HepG2 (cell line): ENCODE measurements at regions not wholly inside any gene's neighbourhood (a gene's known extent, or its start where the extent isn't known, plus 50 kb on each side); places are given as distances from the start of the nearest gene placed in this dataset.

Source experiments
- ATAC-seq: fragments of 200-7000 bp; cut with Tn5 transposase; 3 replicates; pipeline ENCODE4 v1.9.1; 2020; ENCODE audit warnings: mild to moderate bottlenecking, moderate library complexity
- BruUV-seq: library from RNA; stranded (reverse); fragments of 400-500 nt; replicated peaks from 2 replicates; lab custom pipeline; 2021; lab: Mats Ljungman, UMichigan
- CTCF ChIA-PET: fragments of 300-600 bp; formaldehyde crosslinking; extraction: SDS; loops from one replicate; lab custom pipeline; 2021; ENCODE audit warnings: low total read pairs, inconsistent platforms, low intra/inter-chr PET ratio; lab: Yijun Ruan, JAX
- POLR2A ChIA-PET: fragments of 350-600 bp; sonication (Branson Sonifier 250); formaldehyde crosslinking; loops from one replicate; lab custom pipeline; 2020; ENCODE audit warnings: antibody characterized with exemption, inconsistent platforms; lab: Yijun Ruan, JAX
- DNase-seq: peaks from one replicate; pipeline ENCODE4 v3.0.0-alpha.2; 2015; ENCODE audit warnings: low spot score
- FAIRE-seq: peaks from 3 replicates; lab custom pipeline; 2011; peaks lifted over from hg19 to GRCh38; lab: Jason Lieb, UNC
- H2AFZ ChIP-seq: one replicate; pipeline ENCODE4 v1.6.1; 2011; ENCODE audit warnings: low read length, inconsistent platforms
- H3K27ac ChIP-seq: fragments of 300-600 bp; 3 replicates; pipeline ENCODE4 v1.8.0; 2011; ENCODE audit warnings: mixed run types, mild to moderate bottlenecking, mixed read lengths, low read length, inconsistent platforms; ENCODE audit not compliant: insufficient read depth; ENCODE audit errors: extremely low read length
- H3K27me3 ChIP-seq, 2 experiments: fragments of 200-600 bp in 1 of 2; 2 replicates in 1 of 2; 3 replicates in 1 of 2; pipeline versions ENCODE4 v1.6.0 to v1.8.0; 2011; ENCODE audit warnings: low read length in 2 of 2, mild to moderate bottlenecking in 2 of 2, moderate library complexity in 2 of 2, inconsistent platforms in 1 of 2; ENCODE audit not compliant: insufficient read depth in 2 of 2, control insufficient read depth in 1 of 2
- H3K36me3 ChIP-seq, 2 experiments: fragments of 200-600 bp in 1 of 2; replicated peaks in 1 of 2; 2 replicates in 1 of 2; 3 replicates in 1 of 2; pipeline versions ENCODE4 v1.5.1 to v1.8.0; 2011; ENCODE audit warnings: low read length in 2 of 2, inconsistent platforms in 1 of 2; ENCODE audit not compliant: insufficient read depth in 2 of 2, control insufficient read depth in 1 of 2
- H3K4me1 ChIP-seq: 2 replicates; pipeline ENCODE4 v1.5.1; 2012; ENCODE audit warnings: low read length, inconsistent platforms; ENCODE audit not compliant: insufficient read depth
- H3K4me2 ChIP-seq: 2 replicates; pipeline ENCODE4 v1.6.0; 2011; ENCODE audit warnings: low read depth, low read length, inconsistent platforms
- H3K4me3 ChIP-seq, 3 experiments: fragments of 200-600 bp in 1 of 3; sonication (generic), shearing (Covaris generic) in 1 of 3; replicated peaks in 1 of 3; 2 replicates each; pipeline ENCODE4 v1.5.1; 2011 to 2016; ENCODE audit warnings: low read length in 3 of 3, inconsistent platforms in 2 of 3, low read depth in 2 of 3, mild to moderate bottlenecking in 2 of 3, control low read depth in 1 of 3, mixed read lengths in 1 of 3; ENCODE audit not compliant: insufficient read depth in 1 of 3
- H3K79me2 ChIP-seq: one replicate; pipeline ENCODE4 v1.6.1; 2011; ENCODE audit warnings: low read length, inconsistent platforms; ENCODE audit not compliant: insufficient read depth
- H3K9ac ChIP-seq: 2 replicates; pipeline ENCODE4 v1.6.0; 2011; ENCODE audit warnings: mild to moderate bottlenecking, low read depth, low read length, inconsistent platforms; ENCODE audit not compliant: insufficient read depth
- H3K9me3 ChIP-seq: 2 replicates; pipeline ENCODE4 v1.5.1; 2012; ENCODE audit warnings: mild to moderate bottlenecking, low read length
- H4K20me1 ChIP-seq: 2 replicates; pipeline ENCODE4 v1.6.0; 2011; ENCODE audit warnings: inconsistent platforms, mild to moderate bottlenecking, low read length, moderate library complexity; ENCODE audit not compliant: insufficient read depth
- ATM ChIP-seq: fragments of 450-650 bp; IDR thresholded peaks from 2 replicates; pipeline ENCODE4 v1.7.1; 2017; ENCODE audit warnings: mild to moderate bottlenecking, borderline replicate concordance
- CAMTA2 ChIP-seq: sonication (generic); formaldehyde crosslinking; IDR thresholded peaks from 2 replicates; pipeline ENCODE4 v1.4.0; 2020; ENCODE audit warnings: mild to moderate bottlenecking, missing genetic modification reagents, borderline replicate concordance
- CTCF ChIP-seq: sonication (generic); formaldehyde crosslinking; IDR thresholded peaks from 2 replicates; pipeline ENCODE4 v1.5.0; 2020; ENCODE audit warnings: mild to moderate bottlenecking, missing genetic modification reagents, moderate library complexity
- ELF1 ChIP-seq: sonication (generic); formaldehyde crosslinking; IDR thresholded peaks from 2 replicates; pipeline ENCODE4 v1.4.0; 2020; ENCODE audit warnings: missing genetic modification reagents
- GPN1 ChIP-seq: sonication (generic); formaldehyde crosslinking; IDR thresholded peaks from 2 replicates; pipeline ENCODE4 v1.5.1; 2020; ENCODE audit warnings: missing genetic modification reagents, borderline replicate concordance
- NR2F1 ChIP-seq, 2 experiments: fragments of 450-650 bp in 1 of 2; formaldehyde crosslinking in 1 of 2; IDR thresholded peaks; 2 replicates each; pipeline versions ENCODE4 v1.5.0 to v1.6.1; 2016 to 2020; ENCODE audit warnings: mild to moderate bottlenecking in 1 of 2, missing compliant biosample characterization in 1 of 2, missing genetic modification reagents in 1 of 2, moderate library complexity in 1 of 2
- NR2F2 ChIP-seq: IDR thresholded peaks from 2 replicates; pipeline ENCODE4 v1.6.1; 2012; ENCODE audit warnings: low read depth, inconsistent platforms, borderline replicate concordance
- PAWR ChIP-seq: sonication (generic); formaldehyde crosslinking; IDR thresholded peaks from 2 replicates; pipeline ENCODE4 v1.4.0; 2020; ENCODE audit warnings: missing genetic modification reagents, mild to moderate bottlenecking, borderline replicate concordance
- RBFOX2 ChIP-seq: fragments of 200-400 bp; formaldehyde crosslinking; IDR thresholded peaks from 2 replicates; pipeline ENCODE4 v1.6.1; 2017; ENCODE audit warnings: low read depth, mild to moderate bottlenecking, low read length
- SIN3A ChIP-seq: IDR thresholded peaks from 2 replicates; pipeline ENCODE4 v1.6.1; 2011; ENCODE audit warnings: low read depth, mild to moderate bottlenecking, control low read depth, low read length, borderline replicate concordance
- YEATS2 ChIP-seq: sonication (generic); formaldehyde crosslinking; IDR thresholded peaks from 2 replicates; pipeline ENCODE4 v1.4.0; 2020; ENCODE audit warnings: missing genetic modification reagents, borderline replicate concordance
- ZNF547 ChIP-seq: sonication (generic); formaldehyde crosslinking; IDR thresholded peaks from 2 replicates; pipeline ENCODE4 v1.5.1; 2020; ENCODE audit warnings: mild to moderate bottlenecking, missing genetic modification reagents
- ZNF556 ChIP-seq: sonication (generic); formaldehyde crosslinking; IDR thresholded peaks from 2 replicates; pipeline ENCODE4 v1.4.0; 2020; ENCODE audit warnings: mild to moderate bottlenecking, missing genetic modification reagents, borderline replicate concordance
- ZNF644 ChIP-seq: IDR thresholded peaks from 2 replicates; pipeline ENCODE4 v1.6.1; 2016; ENCODE audit warnings: low read depth
- ZNF713 ChIP-seq: sonication (generic); formaldehyde crosslinking; IDR thresholded peaks from 2 replicates; pipeline ENCODE4 v1.4.0; 2020; ENCODE audit warnings: mild to moderate bottlenecking, missing genetic modification reagents
- WGBS: methylation state at CpG from one replicate; pipeline ENCODE4 v1.1.6; 2017; ENCODE audit warnings: low lambda C conversion rate; 5-methylcytosine and 5-hydroxymethylcytosine counted together
- in situ Hi-C: cut with HindIII; loops from 2 replicates; pipeline ENCODE4 v1.10.0; 2017; ENCODE audit warnings: low pct_unique_long_range_greater_than_20kb; ENCODE audit not compliant: extremely low pct_ligation_motif_present
- intact Hi-C: fragments of 100-400 bp; cut with micrococcal nuclease; formaldehyde crosslinking; loops from one replicate; pipeline ENCODE4 v1.10.0; 2022; ENCODE audit not compliant: unreplicated experiment
- TF ChIP-seq, protein P1 (sequence below): sonication (generic); formaldehyde crosslinking; IDR thresholded peaks from 2 replicates; pipeline ENCODE4 v1.9.0; 2021; ENCODE audit warnings: missing genetic modification reagents, mild to moderate bottlenecking, borderline replicate concordance

- H3K4me3 ChIP-seq = no peak overlapping the region
- no peaks in the 10 kb centered on the region for H3K4me1 ChIP-seq
- H3K36me3 ChIP-seq = no peaks in the 10 kb centered on the region
- H3K4me2 ChIP-seq = no peak overlapping the region
- no peaks in the 10 kb centered on the region for H3K79me2 ChIP-seq
- TF ChIP-seq SIN3A = no peak
- TF ChIP-seq ATM = no peak
- TF ChIP-seq ZNF547 (CRISPR knock-in tag) = no peak
- no peak overlapping the region for H2AFZ ChIP-seq
- H4K20me1 ChIP-seq = no peaks in the 10 kb centered on the region
- ATAC-seq = no peak
- no peak overlapping the region for H3K9ac ChIP-seq
- WGBS = 2% methylated on average over 2 of the region's 2 CpGs
- CTCF ChIA-PET = no interaction called here
- POLR2A ChIA-PET = no interaction called here
- BruUV-seq = no TSS peak
- intact Hi-C loops (no loop called here), in situ Hi-C loops (no loop called here)
- FAIRE-seq = no peak
- DNase-seq = no peak
- H3K27me3 ChIP-seq = no peaks in the 10 kb centered on the region
- no peak overlapping the region for H3K27ac ChIP-seq
- no peaks in the 10 kb centered on the region; the same call in 1 of the 2 replicates for H3K9me3 ChIP-seq
Observed at GRCh38 chr13:76808927-76809326, 77.3 kb downstream of the KCTD12 start.

DNA sequence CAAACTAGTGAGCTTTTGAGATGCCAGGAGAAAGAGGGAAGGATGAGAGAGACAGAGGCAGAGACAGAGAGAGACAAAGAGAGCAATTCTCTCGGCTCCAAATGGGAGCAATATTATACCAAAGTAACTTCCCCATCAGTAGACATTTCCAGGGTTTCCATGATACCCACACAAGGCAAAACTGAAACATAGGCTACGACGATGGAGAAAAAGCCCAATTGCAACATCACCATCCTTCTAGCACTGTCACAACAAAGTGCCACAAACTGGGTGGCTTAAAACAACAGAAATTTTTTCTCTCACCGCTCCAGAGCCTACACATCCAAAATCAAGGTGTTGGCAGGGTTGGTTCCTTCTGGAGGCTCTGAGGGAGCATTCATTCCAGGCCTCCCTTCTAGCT lies 81.4 kb downstream of the KCTD12 start:
- in situ Hi-C loops = no loop called here
- ATAC-seq (no peak), FAIRE-seq (no peak)
- intact Hi-C loops = no loop called here
- Histone ChIP-seq H3K4me1 (no peaks in the 10 kb centered on the region), H4K20me1 (no peaks in the 10 kb centered on the region), H3K27ac (no peak overlapping the region), H3K79me2 (no peaks in the 10 kb centered on the region), H3K4me3 (no peak overlapping the region), H3K9ac (no peak overlapping the region), H3K9me3 (no peaks in the 10 kb centered on the region; the same call in 1 of the 2 replicates), H3K4me2 (no peak overlapping the region), H3K36me3 (no peaks in the 10 kb centered on the region)
- no TSS peak for BruUV-seq
- ChIA-PET CTCF (no interaction called here), POLR2A (no interaction called here)
- WGBS = 36% methylated on average over 4 of the region's 4 CpGs
- no peak for TF ChIP-seq RBFOX2
- no peak for TF ChIP-seq GPN1 (CRISPR knock-in tag)
- no peak for TF ChIP-seq ELF1 (CRISPR knock-in tag)
- no peak for TF ChIP-seq YEATS2
- no peak for TF ChIP-seq NR2F2
- no peak for TF ChIP-seq ZNF713 (CRISPR knock-in tag)
- no peak for TF ChIP-seq ZNF556 (CRISPR knock-in tag)
- TF ChIP-seq ZNF644 (CRISPR knock-in tag) = no peak
- TF ChIP-seq, protein P1, sequence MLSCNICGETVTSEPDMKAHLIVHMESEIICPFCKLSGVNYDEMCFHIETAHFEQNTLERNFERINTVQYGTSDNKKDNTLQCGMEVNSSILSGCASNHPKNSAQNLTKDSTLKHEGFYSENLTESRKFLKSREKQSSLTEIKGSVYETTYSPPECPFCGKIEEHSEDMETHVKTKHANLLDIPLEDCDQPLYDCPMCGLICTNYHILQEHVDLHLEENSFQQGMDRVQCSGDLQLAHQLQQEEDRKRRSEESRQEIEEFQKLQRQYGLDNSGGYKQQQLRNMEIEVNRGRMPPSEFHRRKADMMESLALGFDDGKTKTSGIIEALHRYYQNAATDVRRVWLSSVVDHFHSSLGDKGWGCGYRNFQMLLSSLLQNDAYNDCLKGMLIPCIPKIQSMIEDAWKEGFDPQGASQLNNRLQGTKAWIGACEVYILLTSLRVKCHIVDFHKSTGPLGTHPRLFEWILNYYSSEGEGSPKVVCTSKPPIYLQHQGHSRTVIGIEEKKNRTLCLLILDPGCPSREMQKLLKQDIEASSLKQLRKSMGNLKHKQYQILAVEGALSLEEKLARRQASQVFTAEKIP (CRISPR knock-in tag) = no peak
- TF ChIP-seq NR2F1 (CRISPR knock-in tag; IDR thresholded peaks at IDR 0.05) = no peak
- TF ChIP-seq CTCF (CRISPR knock-in tag) = no peak
- TF ChIP-seq PAWR (CRISPR knock-in tag) = no peak
- no peak for TF ChIP-seq CAMTA2 (CRISPR knock-in tag)
- TF ChIP-seq, all 625 proteins: peak for 0
- DNase-seq = no peak
- no peaks in the 10 kb centered on the region for H3K27me3 ChIP-seq
- no peak overlapping the region for H2AFZ ChIP-seq
